Fibroblast of pulmonary artery (primary cell): ENCODE measurements at regions not wholly inside any gene's neighbourhood (a gene's known extent, or its start where the extent isn't known, plus 50 kb on each side); places are given as distances from the start of the nearest gene placed in this dataset.

ENCODE experiments used
- DNase-seq: peaks from one replicate; pipeline ENCODE4 v3.0.0-alpha.2; 2010; ENCODE audit warnings: low read depth
- H3K4me3 ChIP-seq: replicated peaks from 2 replicates; pipeline ENCODE4 v1.5.1; 2011; ENCODE audit warnings: low read depth, mild to moderate bottlenecking, control low read depth, low read length, moderate library complexity
- TF ChIP-seq, protein P1 (sequence below): IDR thresholded peaks from 2 replicates; pipeline ENCODE4 v1.5.1; 2011; ENCODE audit warnings: mild to moderate bottlenecking, control low read depth, low read length, inconsistent platforms; ENCODE audit errors: missing control alignments

DNA sequence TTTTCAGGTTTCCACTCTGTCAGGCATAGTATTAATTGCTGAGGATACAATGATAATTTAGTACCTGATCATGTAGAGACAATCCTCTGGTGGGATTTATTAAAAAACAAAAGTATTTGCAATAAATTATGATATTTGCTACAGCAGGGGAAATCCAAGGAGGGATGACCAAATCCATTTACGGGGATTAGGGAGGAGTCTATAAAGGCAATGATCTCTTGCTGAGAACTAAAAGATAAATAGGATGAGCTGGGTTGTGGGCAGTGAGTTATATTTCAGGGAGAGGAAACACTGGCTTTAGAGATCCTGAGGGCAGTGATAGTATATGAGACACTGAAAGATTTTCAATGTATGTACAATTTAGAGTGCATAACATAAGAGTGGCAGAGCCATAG is 305.5 kb downstream of the GPR37 start:
- DNase-seq: no peak
- no peak overlapping the region for H3K4me3 ChIP-seq
- TF ChIP-seq, protein P1, sequence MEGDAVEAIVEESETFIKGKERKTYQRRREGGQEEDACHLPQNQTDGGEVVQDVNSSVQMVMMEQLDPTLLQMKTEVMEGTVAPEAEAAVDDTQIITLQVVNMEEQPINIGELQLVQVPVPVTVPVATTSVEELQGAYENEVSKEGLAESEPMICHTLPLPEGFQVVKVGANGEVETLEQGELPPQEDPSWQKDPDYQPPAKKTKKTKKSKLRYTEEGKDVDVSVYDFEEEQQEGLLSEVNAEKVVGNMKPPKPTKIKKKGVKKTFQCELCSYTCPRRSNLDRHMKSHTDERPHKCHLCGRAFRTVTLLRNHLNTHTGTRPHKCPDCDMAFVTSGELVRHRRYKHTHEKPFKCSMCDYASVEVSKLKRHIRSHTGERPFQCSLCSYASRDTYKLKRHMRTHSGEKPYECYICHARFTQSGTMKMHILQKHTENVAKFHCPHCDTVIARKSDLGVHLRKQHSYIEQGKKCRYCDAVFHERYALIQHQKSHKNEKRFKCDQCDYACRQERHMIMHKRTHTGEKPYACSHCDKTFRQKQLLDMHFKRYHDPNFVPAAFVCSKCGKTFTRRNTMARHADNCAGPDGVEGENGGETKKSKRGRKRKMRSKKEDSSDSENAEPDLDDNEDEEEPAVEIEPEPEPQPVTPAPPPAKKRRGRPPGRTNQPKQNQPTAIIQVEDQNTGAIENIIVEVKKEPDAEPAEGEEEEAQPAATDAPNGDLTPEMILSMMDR: no peak

DNA sequence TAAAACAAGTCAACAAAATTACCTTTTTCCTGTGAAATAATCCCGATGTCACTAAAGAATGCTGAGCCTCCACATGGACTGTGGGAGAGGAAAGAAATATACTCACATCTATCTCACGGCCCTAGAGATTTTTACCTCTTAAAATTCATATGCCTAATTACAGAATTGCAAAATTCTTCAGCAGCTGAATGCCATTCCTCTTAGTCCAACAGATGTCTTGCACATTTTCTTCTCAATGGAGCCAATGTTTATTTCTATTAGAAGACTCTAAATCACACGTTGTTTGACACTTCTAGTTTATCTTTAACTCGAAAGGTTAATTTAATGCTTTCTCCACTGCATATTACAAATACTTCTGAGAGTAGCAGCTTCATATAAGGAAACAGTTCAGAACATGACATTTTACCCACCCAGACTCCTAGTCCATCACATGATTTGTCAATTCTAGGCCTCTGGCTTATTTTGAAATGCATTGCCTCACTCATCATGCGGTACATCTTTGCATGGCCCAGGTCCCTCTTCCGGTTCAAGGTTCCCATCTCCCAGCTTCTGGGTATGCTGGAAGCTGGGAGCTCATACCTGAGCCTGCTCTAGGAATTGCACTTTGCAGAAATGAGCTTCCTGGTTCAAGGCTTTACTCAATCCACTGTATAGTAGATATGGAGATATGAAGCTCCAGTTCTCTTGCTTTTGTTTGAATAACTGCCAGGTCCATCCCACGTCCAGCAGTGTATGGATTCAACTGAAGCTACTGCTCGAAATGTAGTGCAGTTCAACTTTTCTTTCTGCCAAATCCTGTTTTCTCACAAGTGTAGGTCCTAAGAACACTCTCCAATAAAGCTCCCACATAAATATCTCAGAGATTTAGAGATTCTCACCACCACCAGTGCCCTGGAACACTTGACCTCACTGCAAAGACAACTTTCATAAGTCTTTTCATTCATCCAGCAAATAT is 306.2 kb downstream of the GPR37 start:
- TF ChIP-seq, protein P1: no peak
- DNase-seq: peak; percentile 3
- H3K4me3 ChIP-seq: no peak overlapping the region

DNA sequence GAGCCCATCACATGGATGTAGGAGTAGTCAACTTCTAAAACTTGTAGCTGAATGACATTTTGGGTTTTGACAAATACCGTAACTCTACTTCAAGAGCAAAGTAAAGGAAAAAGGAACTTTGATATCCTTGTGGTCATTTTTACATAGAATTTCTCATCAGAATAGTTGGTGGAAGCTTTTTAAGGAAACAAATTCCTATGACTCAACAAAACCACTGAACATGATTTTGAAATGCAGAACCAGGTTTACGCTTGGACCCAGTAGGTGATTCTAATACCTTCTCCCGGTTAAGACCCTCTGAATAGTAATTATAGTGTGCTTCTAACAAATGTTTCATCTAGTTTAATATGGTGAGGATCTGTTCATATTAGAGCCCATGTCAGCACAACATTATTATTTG is 307.8 kb downstream of the GPR37 start:
- no peak overlapping the region for H3K4me3 ChIP-seq
- no peak for DNase-seq
- TF ChIP-seq, protein P1: no peak

DNA sequence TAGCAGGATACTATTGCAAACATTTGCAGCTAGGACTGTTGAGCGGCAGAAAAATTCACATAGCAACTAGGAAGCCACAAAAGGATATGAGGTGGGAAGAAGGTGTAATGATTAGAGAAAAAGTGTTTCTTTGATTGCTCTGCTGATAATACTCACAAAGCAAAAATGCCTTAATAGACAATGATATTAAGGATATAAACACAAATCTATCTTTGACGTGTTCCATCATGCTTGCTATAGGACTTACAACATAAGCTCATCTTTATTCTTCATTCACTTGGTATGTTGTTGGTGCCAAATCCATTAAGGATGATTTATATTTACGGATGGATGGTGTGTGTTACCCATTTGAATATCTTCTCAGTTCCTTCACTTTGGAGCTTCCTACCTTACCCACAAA is 309.3 kb downstream of the GPR37 start:
- TF ChIP-seq, protein P1: no peak
- no peak overlapping the region for H3K4me3 ChIP-seq
- DNase-seq: no peak

DNA sequence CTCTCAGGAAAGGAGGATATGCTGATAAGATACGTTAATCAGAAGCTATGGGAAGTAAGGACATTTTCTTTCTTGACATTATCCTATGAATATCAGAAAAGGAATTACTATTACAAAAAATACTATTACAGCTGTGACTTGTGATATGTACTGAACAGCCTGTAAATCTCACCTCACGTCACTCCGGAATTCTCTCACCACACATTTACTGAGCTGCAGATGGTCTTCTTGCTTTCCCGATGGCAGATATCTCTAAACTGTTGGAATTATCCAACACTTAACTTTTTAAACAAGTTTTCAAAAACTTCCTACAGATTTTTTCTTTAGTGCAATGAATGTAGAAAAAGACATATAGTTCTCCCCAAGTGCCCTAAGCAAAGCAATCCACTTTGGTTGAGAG is 313.4 kb downstream of the GPR37 start:
- TF ChIP-seq, protein P1: no peak
- H3K4me3 ChIP-seq: no peak overlapping the region
- no peak for DNase-seq

DNA sequence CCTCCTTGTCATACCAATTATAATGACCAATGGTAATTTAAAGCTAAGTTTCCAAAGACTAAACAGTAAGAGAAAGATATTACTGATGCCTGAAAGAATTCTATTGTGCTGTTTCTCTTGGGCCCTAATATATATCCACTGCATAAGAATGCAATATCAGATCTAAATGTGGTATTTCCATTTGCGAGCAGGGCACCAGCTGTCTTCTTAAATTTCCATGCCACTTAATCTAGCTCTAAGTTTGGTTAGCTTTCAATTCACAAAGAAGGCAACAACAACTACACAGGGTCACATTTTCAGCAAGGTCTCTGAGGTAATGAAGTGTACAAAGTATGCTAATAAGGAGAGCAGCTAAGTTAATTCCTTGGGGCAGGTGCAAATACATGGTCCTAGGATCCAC is 315.7 kb downstream of the GPR37 start:
- TF ChIP-seq, protein P1: no peak
- no peak overlapping the region for H3K4me3 ChIP-seq
- DNase-seq: no peak
